Thyroid gland (tissue), 4 donors: ENCODE measurements at regions not wholly inside any gene's neighbourhood (a gene's known extent, or its start where the extent isn't known, plus 50 kb on each side); places are given as distances from the start of the nearest gene placed in this dataset.

Experiments used
- POLR2A ChIP-seq, 2 donors: fragments of 450-650 bp; IDR thresholded peaks; one replicate each; pipeline ENCODE4 v1.6.1; 2017; ENCODE audit warnings: antibody characterized with exemption in 2 of 2, mild to moderate bottlenecking in 2 of 2, moderate library complexity in 1 of 2
- TF ChIP-seq, protein P1 (sequence below), 6 experiments: fragments of 200-600 bp in 3 of 6; fragments of 450-650 bp in 3 of 6; sonication (generic) in 3 of 6; IDR thresholded peaks; one replicate each; pipeline ENCODE4 v1.5.1; 2016 to 2019; ENCODE audit warnings: antibody characterized with exemption in 6 of 6, mild to moderate bottlenecking in 2 of 6, inconsistent platforms in 1 of 6, moderate library complexity in 1 of 6

DNA sequence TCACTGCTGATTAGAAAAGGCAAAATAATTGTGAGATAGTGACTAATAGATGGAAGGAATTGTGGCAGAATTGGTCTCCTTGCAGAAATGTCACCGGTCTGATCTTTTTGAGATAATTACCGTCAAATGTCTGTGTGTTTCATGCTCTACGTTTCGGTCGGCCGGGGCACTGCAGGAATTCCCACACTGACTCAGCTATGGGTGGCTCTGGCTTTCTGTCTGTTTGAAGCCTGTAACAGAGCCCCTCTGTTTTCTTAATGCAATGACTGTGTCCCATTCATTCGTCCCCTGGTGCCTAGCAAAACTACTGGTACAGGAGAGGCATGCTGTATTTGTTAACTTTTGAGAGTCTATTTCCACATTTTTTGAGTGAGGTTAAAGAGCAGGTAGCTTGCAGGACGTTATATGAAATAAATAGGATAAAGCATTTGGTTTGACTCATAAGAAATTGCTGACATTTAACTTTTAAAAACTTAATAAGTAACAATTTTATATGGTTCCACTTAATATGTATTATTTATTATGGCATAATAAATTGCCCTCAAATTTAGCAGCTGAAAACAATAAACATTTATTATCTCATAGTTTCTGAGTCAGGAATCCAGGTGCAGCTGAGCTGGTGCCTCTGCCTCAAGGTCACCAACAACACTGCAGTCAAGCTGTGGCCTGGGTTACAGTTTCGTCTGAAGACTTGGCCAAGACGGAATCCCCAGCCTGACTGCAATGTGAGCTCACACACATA, 53.3 kb upstream of the CTBP2 start:
- TF ChIP-seq, protein P1, sequence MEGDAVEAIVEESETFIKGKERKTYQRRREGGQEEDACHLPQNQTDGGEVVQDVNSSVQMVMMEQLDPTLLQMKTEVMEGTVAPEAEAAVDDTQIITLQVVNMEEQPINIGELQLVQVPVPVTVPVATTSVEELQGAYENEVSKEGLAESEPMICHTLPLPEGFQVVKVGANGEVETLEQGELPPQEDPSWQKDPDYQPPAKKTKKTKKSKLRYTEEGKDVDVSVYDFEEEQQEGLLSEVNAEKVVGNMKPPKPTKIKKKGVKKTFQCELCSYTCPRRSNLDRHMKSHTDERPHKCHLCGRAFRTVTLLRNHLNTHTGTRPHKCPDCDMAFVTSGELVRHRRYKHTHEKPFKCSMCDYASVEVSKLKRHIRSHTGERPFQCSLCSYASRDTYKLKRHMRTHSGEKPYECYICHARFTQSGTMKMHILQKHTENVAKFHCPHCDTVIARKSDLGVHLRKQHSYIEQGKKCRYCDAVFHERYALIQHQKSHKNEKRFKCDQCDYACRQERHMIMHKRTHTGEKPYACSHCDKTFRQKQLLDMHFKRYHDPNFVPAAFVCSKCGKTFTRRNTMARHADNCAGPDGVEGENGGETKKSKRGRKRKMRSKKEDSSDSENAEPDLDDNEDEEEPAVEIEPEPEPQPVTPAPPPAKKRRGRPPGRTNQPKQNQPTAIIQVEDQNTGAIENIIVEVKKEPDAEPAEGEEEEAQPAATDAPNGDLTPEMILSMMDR (IDR thresholded peaks at IDR 0.05) = no peak
- no peak for TF ChIP-seq POLR2A (IDR thresholded peaks at IDR 0.05)
